Ishikawa (cell line): ENCODE measurements at regions not wholly inside any gene's neighbourhood (a gene's known extent, or its start where the extent isn't known, plus 50 kb on each side); places are given as distances from the start of the nearest gene placed in this dataset.

Source experiments
- CEBPB ChIP-seq: IDR thresholded peaks from 2 replicates; pipeline ENCODE4 v1.6.1; 2012
- CREB1 ChIP-seq: IDR thresholded peaks from 2 replicates; pipeline ENCODE4 v1.6.1; 2012; ENCODE audit warnings: low read depth
- EGR1 ChIP-seq: IDR thresholded peaks from 2 replicates; pipeline ENCODE4 v1.6.1; 2012
- EP300 ChIP-seq: IDR thresholded peaks from 2 replicates; pipeline ENCODE4 v1.6.1; 2012; ENCODE audit warnings: borderline replicate concordance
- FOXM1 ChIP-seq: IDR thresholded peaks from 2 replicates; pipeline ENCODE4 v1.6.1; 2012; ENCODE audit warnings: low read depth, borderline replicate concordance
- MAX ChIP-seq: IDR thresholded peaks from 2 replicates; pipeline ENCODE4 v1.6.1; 2012
- NFIC ChIP-seq: IDR thresholded peaks from 2 replicates; pipeline ENCODE4 v1.6.1; 2012
- RAD21 ChIP-seq: IDR thresholded peaks from 2 replicates; pipeline ENCODE4 v1.6.1; 2012; ENCODE audit warnings: low read depth
- REST ChIP-seq: IDR thresholded peaks from 2 replicates; pipeline ENCODE4 v1.6.1; 2012; ENCODE audit warnings: low read depth, mild to moderate bottlenecking
- TAF1 ChIP-seq: IDR thresholded peaks from 2 replicates; pipeline ENCODE4 v1.6.1; 2012; ENCODE audit warnings: low read depth, mild to moderate bottlenecking
- TCF12 ChIP-seq: IDR thresholded peaks from 2 replicates; pipeline ENCODE4 v1.6.1; 2012; ENCODE audit warnings: low read depth
- TEAD4 ChIP-seq: IDR thresholded peaks from 2 replicates; pipeline ENCODE4 v1.6.1; 2012
- USF1 ChIP-seq: IDR thresholded peaks from 2 replicates; pipeline ENCODE4 v1.6.1; 2012
- YY1 ChIP-seq: IDR thresholded peaks from 2 replicates; pipeline ENCODE4 v1.6.1; 2012; ENCODE audit warnings: low read depth
- ZBTB7A ChIP-seq: IDR thresholded peaks from 2 replicates; pipeline ENCODE4 v1.6.1; 2012; ENCODE audit warnings: low read depth

GRCh38 chr1:29858646-29859045 lies 622.3 kb downstream of the PTPRU start:
- TF ChIP-seq NFIC = no peak
- no peak for TF ChIP-seq CREB1
- TF ChIP-seq TAF1 = no peak
- no peak for TF ChIP-seq TCF12
- TF ChIP-seq TEAD4 = no peak
- no peak for TF ChIP-seq CEBPB
- no peak for TF ChIP-seq USF1
- no peak for TF ChIP-seq RAD21
- TF ChIP-seq FOXM1 = no peak
- no peak for TF ChIP-seq EP300
- no peak for TF ChIP-seq ZBTB7A
- no peak for TF ChIP-seq EGR1
- no peak for TF ChIP-seq YY1

- TF ChIP-seq EP300 = no peak
- no peak for TF ChIP-seq CREB1
- TF ChIP-seq NFIC = no peak
- TF ChIP-seq MAX = no peak
- no peak for TF ChIP-seq TAF1
- no peak for TF ChIP-seq CEBPB
- TF ChIP-seq TEAD4 = no peak
- no peak for TF ChIP-seq REST
Measured at GRCh38 chr1:29856340-29857114, 620.2 kb downstream of the PTPRU start.

- no peak for TF ChIP-seq EP300
- TF ChIP-seq CREB1 = no peak
- TF ChIP-seq REST = no peak
- TF ChIP-seq CEBPB = no peak
- TF ChIP-seq FOXM1 = no peak
- no peak for TF ChIP-seq RAD21
- TF ChIP-seq TCF12 = no peak
Measured at GRCh38 chr1:29855561-29856160, 619.3 kb downstream of the PTPRU start.

GRCh38 chr1:29854700-29855276 lies 618.5 kb downstream of the PTPRU start:
- TF ChIP-seq REST = no peak

- TF ChIP-seq EGR1 (no peak), TEAD4 (no peak), RAD21 (no peak), TCF12 (no peak), YY1 (no peak), NFIC (no peak), EP300 (no peak), MAX (no peak), FOXM1 (no peak), TAF1 (no peak), USF1 (no peak), CREB1 (no peak), CEBPB (no peak), ZBTB7A (no peak), REST (no peak)
Measured at GRCh38 chr1:29853716-29854330, 617.5 kb downstream of the PTPRU start.
